ENCODE measurements at regions not wholly inside any gene's neighbourhood (a gene's known extent, or its start where the extent isn't known, plus 50 kb on each side); places are given as distances from the start of the nearest gene placed in this dataset.

- H3K79me2 ChIP-seq (ENCODE audit: insufficient read depth, low read length): no peaks in the 10 kb centered on the region
Observed at GRCh38 chr14:61996753-61997152, 234.5 kb downstream of the SNAPC1 start.

More at GRCh38 chr14:61996753-61997152, 234.5 kb downstream of the SNAPC1 start:
- H3K9me3 Mint-ChIP-seq: no peaks in the 10 kb centered on the region; a peak in 1 of 5 replicates
- H3K9ac ChIP-seq (ENCODE audit: extremely low read depth, insufficient read length, low read length): no peak overlapping the region
- H3K79me1 ChIP-seq (ENCODE audit: insufficient read depth, low read depth, low read length, poor library complexity, severe bottlenecking): no peaks in the 10 kb centered on the region
- H3K14ac ChIP-seq (ENCODE audit: insufficient read depth, low read length): no peak overlapping the region
- no peak overlapping the region for H3K23ac ChIP-seq (ENCODE audit: insufficient read length, low read depth, low read length)
- no peaks in the 10 kb centered on the region for H3K27me3 ChIP-seq (ENCODE audit: insufficient read depth, low read length)
- H4K8ac ChIP-seq (replicated peaks; ENCODE audit: insufficient read length, low read depth, low read length): no peak overlapping the region
- TF ChIP-seq, protein P1, sequence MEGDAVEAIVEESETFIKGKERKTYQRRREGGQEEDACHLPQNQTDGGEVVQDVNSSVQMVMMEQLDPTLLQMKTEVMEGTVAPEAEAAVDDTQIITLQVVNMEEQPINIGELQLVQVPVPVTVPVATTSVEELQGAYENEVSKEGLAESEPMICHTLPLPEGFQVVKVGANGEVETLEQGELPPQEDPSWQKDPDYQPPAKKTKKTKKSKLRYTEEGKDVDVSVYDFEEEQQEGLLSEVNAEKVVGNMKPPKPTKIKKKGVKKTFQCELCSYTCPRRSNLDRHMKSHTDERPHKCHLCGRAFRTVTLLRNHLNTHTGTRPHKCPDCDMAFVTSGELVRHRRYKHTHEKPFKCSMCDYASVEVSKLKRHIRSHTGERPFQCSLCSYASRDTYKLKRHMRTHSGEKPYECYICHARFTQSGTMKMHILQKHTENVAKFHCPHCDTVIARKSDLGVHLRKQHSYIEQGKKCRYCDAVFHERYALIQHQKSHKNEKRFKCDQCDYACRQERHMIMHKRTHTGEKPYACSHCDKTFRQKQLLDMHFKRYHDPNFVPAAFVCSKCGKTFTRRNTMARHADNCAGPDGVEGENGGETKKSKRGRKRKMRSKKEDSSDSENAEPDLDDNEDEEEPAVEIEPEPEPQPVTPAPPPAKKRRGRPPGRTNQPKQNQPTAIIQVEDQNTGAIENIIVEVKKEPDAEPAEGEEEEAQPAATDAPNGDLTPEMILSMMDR (conservative IDR thresholded peaks at IDR 0.05): no peak
- no peaks in the 10 kb centered on the region for H3K36me3 Mint-ChIP-seq (ENCODE audit: insufficient read depth in 1 of 3, low read depth in 3 of 3)
- H2BK120ac ChIP-seq (ENCODE audit: low read depth, low read length, poor library complexity, severe bottlenecking): no peak overlapping the region
- no peak overlapping the region for H3K18ac ChIP-seq (ENCODE audit: insufficient read length, low read depth, low read length)
- H4K91ac ChIP-seq (ENCODE audit: insufficient read length, low read depth, low read length): no peak overlapping the region
- no peak overlapping the region for H2BK15ac ChIP-seq (ENCODE audit: low read depth, low read length)
- no peak overlapping the region for H3K4me3 Mint-ChIP-seq
- H3K27ac ChIP-seq (ENCODE audit: insufficient read length, low read depth, low read length): no peak overlapping the region
- H3K9me3 ChIP-seq (ENCODE audit: control insufficient read depth, low read depth, low read length): no peaks in the 10 kb centered on the region
- H3K4me1 ChIP-seq (ENCODE audit: insufficient read depth, low read length): no peaks in the 10 kb centered on the region
- no peak for DNase-seq
- H3K23me2 ChIP-seq (ENCODE audit: insufficient read length, low read depth, low read length, poor library complexity, severe bottlenecking): no peaks in the 10 kb centered on the region
- H4K20me1 ChIP-seq (ENCODE audit: control insufficient read depth, insufficient read depth, insufficient read length): no peaks in the 10 kb centered on the region
- WGBS (ENCODE audit: extremely low coverage, insufficient read length, low lambda C conversion rate): no CpG with 5 or more reads among the region's 4 CpGs
- no peaks in the 10 kb centered on the region for H3K4me1 Mint-ChIP-seq
- H3K4me2 ChIP-seq (ENCODE audit: insufficient read depth, insufficient read length, low read length): no peak overlapping the region
- no peak overlapping the region for H3K4ac ChIP-seq (ENCODE audit: low read depth, low read length)
- no peak overlapping the region for H2BK5ac ChIP-seq (ENCODE audit: insufficient read length, low read length)
- H3K56ac ChIP-seq (ENCODE audit: insufficient read length, low read depth, low read length): no peak overlapping the region
- no peaks in the 10 kb centered on the region for H3K27me3 Mint-ChIP-seq (ENCODE audit: low read depth)
- no peak overlapping the region for H3T11ph ChIP-seq (ENCODE audit: low read length)
- H2BK12ac ChIP-seq (ENCODE audit: insufficient read length, low read depth, low read length): no peak overlapping the region
- no peak overlapping the region for H3K27ac Mint-ChIP-seq
- no peak overlapping the region for H2AK5ac ChIP-seq (ENCODE audit: insufficient read length, low read length)
- H2AFZ ChIP-seq (ENCODE audit: low read length): no peak overlapping the region
- H2BK20ac ChIP-seq (ENCODE audit: low read depth, low read length, poor library complexity, severe bottlenecking): no peak overlapping the region
- H4K5ac ChIP-seq (ENCODE audit: insufficient read length, low read depth, low read length): no peak overlapping the region

All from H9 (cell line).